Endothelial cell of hepatic sinusoid (primary cell): ENCODE measurements at regions not wholly inside any gene's neighbourhood (a gene's known extent, or its start where the extent isn't known, plus 50 kb on each side); places are given as distances from the start of the nearest gene placed in this dataset.
"Not testable (repeated sequence)": the region's sequence is repeated elsewhere in the genome, so short reads cannot be mapped to it uniquely, and the experiment has no call there.

Experiments used
- in situ Hi-C: cut with HindIII; loops from 2 replicates; pipeline ENCODE4 v1.10.0; 2017; ENCODE audit warnings: low sequenced_read_pairs

DNA sequence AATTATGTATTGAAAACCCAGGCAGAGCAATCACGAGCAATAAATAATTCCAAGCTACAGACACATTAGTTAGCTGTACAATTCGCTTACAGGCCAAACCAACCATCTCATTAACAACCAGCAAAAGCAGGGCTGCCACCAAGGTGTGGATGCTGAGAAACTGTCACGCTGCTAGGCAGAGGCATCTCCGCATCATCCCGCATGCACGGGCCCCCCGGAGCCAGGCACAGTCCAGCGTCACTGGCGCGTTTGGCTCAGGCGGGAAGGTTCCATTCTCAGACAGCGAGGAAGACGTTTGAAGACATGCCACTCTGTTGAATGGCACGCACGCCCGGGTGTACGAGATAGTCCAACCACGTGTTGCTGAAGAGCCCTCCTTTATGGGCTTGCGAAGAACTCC, 184.0 kb downstream of the OLFM1 start:
- in situ Hi-C loops, result loop anchor here (5.0 kb wide), 1 partner anchor 36 kb away; no protein-coding TSS in a partner anchor

- in situ Hi-C loops, result loop anchor here (5.0 kb wide), 1 partner anchor 35 kb away; no protein-coding TSS in a partner anchor
Measured at GRCh38 chr9:135272608-135273007, 185.1 kb downstream of the OLFM1 start.

GRCh38 chr9:135273008-135273407, 185.5 kb downstream of the OLFM1 start:
- in situ Hi-C loops, result loop anchor here (5.0 kb wide), 1 partner anchor 34 kb away; no protein-coding TSS in a partner anchor

DNA sequence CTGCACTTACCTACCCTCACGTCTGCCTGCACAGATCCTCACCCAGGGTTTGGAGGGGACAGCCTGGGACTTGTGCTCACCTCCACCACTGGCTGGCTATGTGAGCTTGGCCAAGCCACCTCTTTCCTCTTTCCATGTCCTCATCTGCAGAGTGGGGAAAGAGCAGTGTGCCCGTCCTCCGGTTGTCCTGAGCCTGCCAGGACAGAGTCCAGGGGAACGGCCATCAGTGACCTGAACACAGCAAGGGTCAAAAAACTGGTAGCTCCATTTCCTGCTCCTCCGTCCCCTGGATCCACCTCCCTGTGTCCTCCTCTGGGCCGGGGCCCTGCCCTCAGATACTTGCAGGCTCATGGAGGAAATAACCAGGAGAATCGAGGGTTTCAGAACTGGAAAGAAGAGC, 187.7 kb downstream of the OLFM1 start:
- in situ Hi-C loops, result no loop called here

DNA sequence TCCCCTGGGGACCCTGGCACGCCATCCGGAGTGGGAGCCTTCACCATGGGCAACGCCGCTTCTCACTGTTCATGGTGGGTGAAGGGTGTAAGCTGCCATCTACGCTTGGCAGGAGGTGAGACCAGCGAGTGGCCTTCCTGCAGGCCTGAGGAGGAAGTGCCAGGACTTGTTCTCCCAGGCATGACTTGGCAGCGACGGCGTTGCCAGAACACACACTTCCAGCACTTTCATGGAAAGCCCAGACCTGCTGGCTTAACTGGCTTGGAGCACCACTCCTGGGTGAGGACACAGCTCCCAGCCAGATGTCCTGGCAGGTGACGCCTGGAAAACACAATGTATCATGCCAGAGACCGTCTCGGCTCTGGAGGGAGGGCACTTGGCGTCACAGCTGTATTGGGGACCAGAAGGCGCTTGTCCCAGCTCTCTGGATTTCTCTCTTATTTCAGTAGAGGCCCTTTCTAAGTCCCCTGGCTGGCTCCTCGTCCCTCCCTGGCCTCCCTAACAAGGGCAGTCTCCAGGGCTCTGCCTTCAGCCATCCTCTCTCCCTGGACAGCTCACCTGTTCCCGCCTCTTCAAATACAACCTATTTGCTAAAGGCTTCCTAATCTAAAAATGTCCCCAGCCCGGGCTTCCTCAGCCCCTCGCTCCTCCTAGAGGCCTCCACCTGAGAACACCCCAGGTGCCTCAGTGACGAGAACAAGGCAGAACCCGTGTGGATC, 188.3 kb downstream of the OLFM1 start:
- in situ Hi-C loops, result no loop called here

DNA sequence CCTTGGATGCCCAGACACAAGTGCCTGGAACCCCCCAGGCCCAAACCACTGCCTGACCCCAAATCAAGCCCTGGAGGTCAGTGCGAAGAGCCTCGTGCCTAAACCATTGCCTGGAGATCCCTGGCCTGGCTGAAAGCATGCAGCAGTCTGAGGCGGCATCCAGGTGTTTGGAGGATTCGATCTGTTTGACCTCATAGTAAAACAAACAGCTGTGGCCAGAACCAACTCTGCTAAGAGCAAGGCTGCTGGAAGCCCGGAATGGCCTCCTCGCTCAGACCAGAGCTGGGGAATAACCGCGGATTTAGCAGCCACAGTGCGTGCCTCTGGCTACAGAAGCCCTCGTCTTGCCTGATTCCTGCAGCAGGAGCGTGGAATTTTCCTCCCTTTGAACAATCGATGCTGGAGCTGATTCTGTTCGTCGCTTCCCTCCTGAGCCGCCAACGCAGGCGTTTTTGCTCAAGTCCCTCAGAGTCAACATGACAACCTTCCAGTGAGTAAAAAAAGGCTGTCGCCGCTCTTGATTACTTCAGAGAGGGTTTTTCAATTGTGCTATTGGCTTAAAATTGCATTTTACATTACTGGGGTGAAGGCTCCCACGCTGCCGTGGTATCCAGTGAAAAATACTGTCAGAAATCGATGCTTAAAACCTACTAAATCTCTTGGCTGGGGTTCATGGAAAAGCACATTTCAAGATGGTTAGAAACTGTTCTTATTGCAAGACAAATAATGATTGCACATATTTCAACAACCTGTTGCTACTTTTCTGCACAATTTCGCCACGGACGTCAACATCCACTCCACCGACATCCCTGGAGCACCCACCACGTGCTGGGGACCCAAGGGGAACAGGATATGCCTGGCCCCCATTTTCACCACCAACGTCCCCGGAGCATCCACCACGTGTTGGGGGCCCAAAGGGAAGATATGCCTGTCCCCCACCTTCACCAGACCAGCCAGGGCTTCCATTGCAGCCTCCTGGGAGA, 190.0 kb downstream of the OLFM1 start:
- in situ Hi-C loops, result no loop called here

- in situ Hi-C loops, result no loop called here
Measured at GRCh38 chr9:135278586-135278985, 191.1 kb downstream of the OLFM1 start.

DNA sequence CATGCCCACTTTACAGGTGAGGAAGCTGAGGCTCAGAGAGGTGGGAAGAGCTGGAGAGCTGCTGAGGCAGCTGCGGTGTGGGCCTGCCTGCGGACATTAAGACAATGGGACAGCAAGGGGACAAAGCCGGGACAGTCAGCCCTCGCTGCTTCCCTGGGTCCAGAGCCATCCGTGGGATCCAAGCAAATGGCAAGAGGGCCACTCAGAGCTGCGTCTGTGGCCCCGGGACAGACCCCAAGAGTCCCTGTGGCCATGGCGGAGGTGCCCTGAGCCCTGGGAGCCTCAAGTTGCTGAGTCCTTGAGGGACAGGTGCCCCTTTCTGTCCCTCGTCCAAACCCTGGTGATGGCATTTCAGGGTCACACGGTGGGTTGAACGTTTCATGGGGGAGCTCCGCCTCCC, 191.9 kb downstream of the OLFM1 start:
- in situ Hi-C loops, result no loop called here

DNA sequence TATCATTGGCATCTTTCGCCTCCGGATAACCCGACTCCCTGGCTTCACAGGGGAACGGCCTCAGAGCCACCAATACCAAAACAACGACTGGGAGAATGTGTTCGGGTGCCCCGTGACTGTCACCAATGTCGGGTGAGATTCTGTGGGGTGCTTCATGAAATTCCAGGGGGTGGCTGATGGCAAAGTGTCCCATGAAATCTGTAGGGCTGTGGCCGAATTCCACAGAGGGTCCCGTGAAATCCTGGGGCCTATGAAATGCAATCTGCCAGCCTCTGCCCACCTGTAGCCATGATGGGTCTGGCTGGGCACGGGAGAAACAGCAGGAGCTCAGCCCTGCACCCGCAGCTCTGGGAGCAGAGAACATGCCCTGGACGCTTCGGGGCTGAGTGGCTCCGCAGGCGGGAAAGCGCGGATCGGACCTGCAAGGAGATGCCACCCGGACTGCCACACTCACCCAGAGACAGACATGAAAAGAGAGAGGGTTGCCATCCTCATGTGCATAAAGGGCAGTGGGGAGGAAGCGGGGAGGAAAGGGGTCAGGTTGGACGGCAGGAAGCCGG, 192.4 kb downstream of the OLFM1 start:
- in situ Hi-C loops, result no loop called here

- in situ Hi-C loops, result no loop called here
Measured at GRCh38 chr9:135280666-135281065, 193.2 kb downstream of the OLFM1 start.

GRCh38 chr9:135281151-135281550, 193.7 kb downstream of the OLFM1 start:
- in situ Hi-C loops, result no loop called here

DNA sequence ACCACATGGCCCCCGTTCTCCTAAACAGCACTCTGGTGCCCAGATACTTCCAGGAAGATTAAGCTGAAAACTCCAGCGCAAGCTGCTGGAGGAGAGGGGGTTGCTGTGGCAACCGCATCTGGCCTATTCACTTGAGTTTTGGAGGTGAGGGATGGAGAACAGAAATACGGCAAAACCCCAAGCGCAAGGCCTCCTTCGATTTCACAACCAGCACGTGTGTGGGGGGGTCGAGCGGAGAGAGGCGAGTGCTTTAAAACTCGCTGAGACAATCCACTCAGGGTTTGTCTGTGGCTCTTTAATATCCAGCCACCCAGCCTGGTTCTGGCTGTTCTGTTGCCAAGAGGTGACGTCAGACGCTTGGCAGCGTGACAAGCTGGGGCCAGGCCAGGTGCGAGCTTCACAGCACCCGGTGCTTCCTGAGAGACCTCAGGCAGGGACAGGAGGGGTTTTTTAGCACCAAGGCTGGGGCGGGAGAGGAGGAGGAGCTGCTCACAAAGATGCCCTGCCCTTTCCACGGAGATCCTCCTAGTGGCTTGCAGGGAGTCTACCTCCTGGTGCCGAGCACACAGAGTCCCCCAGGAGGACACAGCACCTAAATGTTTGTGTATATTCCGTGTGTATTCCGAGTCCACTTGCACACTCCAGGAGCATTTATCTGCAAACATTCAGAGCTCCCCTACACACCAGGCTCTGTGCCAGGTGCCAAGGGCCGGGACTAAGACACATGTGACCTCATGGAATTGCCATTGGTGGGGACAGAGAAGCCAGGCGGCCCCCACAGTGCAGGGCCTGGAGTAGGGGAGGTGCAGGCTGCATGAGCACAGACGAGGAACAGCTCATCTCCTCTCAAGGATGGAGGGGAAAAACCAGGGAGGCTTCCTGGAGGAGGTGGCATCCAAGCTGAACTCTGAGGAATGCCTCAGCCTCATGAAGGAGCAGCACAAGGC, 194.6 kb downstream of the OLFM1 start:
- in situ Hi-C loops, result no loop called here

- in situ Hi-C loops, result no loop called here
Measured at GRCh38 chr9:135282808-135283207, 195.3 kb downstream of the OLFM1 start.

- in situ Hi-C loops, result no loop called here
Measured at GRCh38 chr9:135283671-135284070, 195.9 kb upstream of the PPP1R26 start.

DNA sequence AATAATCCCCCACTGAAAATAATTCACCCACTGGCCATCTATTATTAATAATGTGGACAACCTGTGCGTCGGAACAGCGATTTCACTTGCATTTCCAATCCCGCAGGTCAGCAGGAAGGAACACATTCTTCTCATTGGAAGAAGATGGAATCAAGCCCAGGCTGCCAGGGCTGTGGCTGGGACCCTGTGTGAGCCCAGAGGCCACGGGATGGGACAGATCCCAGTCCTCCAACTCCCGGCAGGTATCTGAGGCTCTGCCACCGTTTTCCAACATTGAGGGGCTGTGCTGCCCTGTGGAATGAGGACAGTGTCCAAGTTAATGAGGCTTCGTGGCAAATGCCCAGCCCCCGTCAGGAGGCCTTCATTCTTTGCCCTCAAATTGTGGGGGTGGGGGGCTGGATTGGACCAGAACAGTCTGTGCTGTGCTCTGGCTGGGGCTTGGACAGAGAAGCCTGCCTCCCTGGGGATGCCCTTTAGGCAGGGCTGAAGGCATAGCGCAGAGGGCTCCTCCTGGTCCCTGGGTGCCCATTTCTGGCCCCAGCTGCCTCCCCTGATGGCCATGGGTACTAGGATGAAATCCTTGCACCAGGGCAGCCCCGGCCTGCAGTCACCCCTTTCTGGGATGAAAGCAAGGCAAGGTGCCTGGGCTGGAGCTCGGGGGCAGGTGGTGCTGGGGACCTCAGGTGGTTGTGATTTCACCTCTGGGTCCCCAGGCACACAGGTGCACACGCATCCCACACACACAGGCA, 195.0 kb upstream of the PPP1R26 start:
- in situ Hi-C loops, result no loop called here

- in situ Hi-C loops, result not testable (repeated sequence)
Measured at GRCh38 chr9:135286187-135286925, 193.2 kb upstream of the PPP1R26 start.

- in situ Hi-C loops, result no loop called here
Measured at GRCh38 chr9:135286961-135287360, 192.6 kb upstream of the PPP1R26 start.

DNA sequence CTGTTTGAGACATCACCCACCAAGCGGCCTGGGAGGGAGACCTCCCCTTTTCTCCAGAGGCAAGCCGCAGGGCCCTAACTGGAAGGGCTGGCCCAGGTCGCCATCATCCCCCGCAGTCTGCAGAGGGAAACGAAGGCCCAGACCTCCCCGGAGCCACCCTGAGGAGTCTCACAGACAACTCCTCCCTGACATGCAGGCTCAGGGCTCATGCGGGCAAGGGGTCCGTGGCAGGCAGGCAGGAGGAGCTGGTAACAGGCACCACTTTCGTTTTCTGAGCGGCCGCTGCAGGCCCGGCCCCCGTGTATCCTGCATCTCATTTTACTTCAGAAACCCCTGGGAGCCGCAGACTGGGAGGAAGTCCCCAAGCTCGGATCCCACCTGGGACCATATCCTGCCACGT, 192.0 kb upstream of the PPP1R26 start:
- in situ Hi-C loops, result no loop called here

GRCh38 chr9:135288054-135288453, 191.5 kb upstream of the PPP1R26 start:
- in situ Hi-C loops, result no loop called here
